ENCODE measurements at regions not wholly inside any gene's neighbourhood (a gene's known extent, or its start where the extent isn't known, plus 50 kb on each side); places are given as distances from the start of the nearest gene placed in this dataset.
A peak's percentile ranks its signal among the peaks of the same experiment; 100 is the strongest.

GRCh38 chr2:121969766-121970639 lies 214.6 kb downstream of the TSN start:
- no peak for DNase-seq

GRCh38 chr2:121972203-121972602 lies 216.8 kb downstream of the TSN start:
- no peak for DNase-seq

GRCh38 chr2:121974897-121975661 lies 219.6 kb downstream of the TSN start:
- DNase-seq: peak; percentile 35 to 65

GRCh38 chr2:121976926-121977325 lies 221.5 kb downstream of the TSN start:
- DNase-seq: no peak

- DNase-seq: no peak
Observed at GRCh38 chr2:121977326-121977725, 221.9 kb downstream of the TSN start.

- DNase-seq: no peak
Observed at GRCh38 chr2:121992700-121993099, 237.2 kb downstream of the TSN start.

- no peak for DNase-seq
Observed at GRCh38 chr2:121993682-121994081, 238.2 kb downstream of the TSN start.

- DNase-seq: no peak
Observed at GRCh38 chr2:121994238-121995206, 239.1 kb downstream of the TSN start.

GRCh38 chr2:121998751-121999150 lies 243.3 kb downstream of the TSN start:
- DNase-seq: no peak

GRCh38 chr2:121999264-121999663 lies 243.8 kb downstream of the TSN start:
- DNase-seq: no peak

GRCh38 chr2:122000556-122001340 lies 245.3 kb downstream of the TSN start:
- DNase-seq: no peak

GRCh38 chr2:122001441-122001874 lies 246.0 kb downstream of the TSN start:
- DNase-seq: no peak

GRCh38 chr2:122003196-122003940 lies 247.9 kb downstream of the TSN start:
- no peak for DNase-seq

GRCh38 chr2:122007126-122007525 lies 251.7 kb downstream of the TSN start:
- no peak for DNase-seq

- DNase-seq: no peak
Observed at GRCh38 chr2:122007577-122007976, 252.1 kb downstream of the TSN start.

- DNase-seq: no peak
Observed at GRCh38 chr2:122009561-122009960, 254.1 kb downstream of the TSN start.

GRCh38 chr2:122011493-122012270 lies 256.2 kb downstream of the TSN start:
- DNase-seq: no peak

GRCh38 chr2:122018736-122019135 lies 263.3 kb downstream of the TSN start:
- no peak for DNase-seq

GRCh38 chr2:122019724-122020123 lies 264.3 kb downstream of the TSN start:
- DNase-seq: no peak

GRCh38 chr2:122020377-122020776 lies 264.9 kb downstream of the TSN start:
- no peak for DNase-seq

All from CD4-positive, alpha-beta T cell treated with Interleukin-4 for 1 hour (primary cell).